ENCODE measurements at regions not wholly inside any gene's neighbourhood (a gene's known extent, or its start where the extent isn't known, plus 50 kb on each side); places are given as distances from the start of the nearest gene placed in this dataset.
A peak's percentile ranks its signal among the peaks of the same experiment; 100 is the strongest.
"Not testable (repeated sequence)": the region's sequence is repeated elsewhere in the genome, so short reads cannot be mapped to it uniquely, and the experiment has no call there.

GRCh38 chr19:29873801-29874575 lies 62.2 kb downstream of the CCNE1 start:
- Mint-ChIP-seq H3K9me3 (no peaks in the 10 kb centered on the region), H3K4me3 (peak overlapping the region; percentile 57 to 68 (median 66)), H3K4me1 (peaks cover 17% of the 10 kb centered on the region), H3K27me3 (ENCODE audit: low read depth) (peaks cover 25% of the 10 kb centered on the region), H3K27ac (peak overlapping the region in 1 of 3 experiments; percentile 38), H3K36me3 (ENCODE audit: low read depth) (no peaks in the 10 kb centered on the region)
- TF ChIP-seq CTCF (IDR thresholded peaks at IDR 0.05; ENCODE audit: unreplicated experiment in 3 of 3): peak in 2 of 3 experiments; percentile 31 to 42

- H3K27ac Mint-ChIP-seq: no peak overlapping the region
These were observed 64.1 kb downstream of the CCNE1 start for GRCh38 chr19:29875931-29876330.

GRCh38 chr19:29876414-29876813 lies 64.6 kb downstream of the CCNE1 start:
- no peak for TF ChIP-seq CTCF (IDR thresholded peaks at IDR 0.05; ENCODE audit: unreplicated experiment in 3 of 3)
- Mint-ChIP-seq H3K36me3 (ENCODE audit: low read depth) (no peaks in the 10 kb centered on the region), H3K27ac (no peak overlapping the region), H3K4me1 (peaks cover 17% of the 10 kb centered on the region), H3K9me3 (no peaks in the 10 kb centered on the region), H3K4me3 (peak overlapping the region; percentile 33 to 51 (median 33)), H3K27me3 (ENCODE audit: low read depth) (peaks cover 31% of the 10 kb centered on the region)

More at GRCh38 chr19:29875931-29876330, 64.1 kb downstream of the CCNE1 start:
- H3K27me3 Mint-ChIP-seq (ENCODE audit: low read depth): peaks cover 31% of the 10 kb centered on the region
- TF ChIP-seq CTCF (IDR thresholded peaks at IDR 0.05; ENCODE audit: unreplicated experiment in 3 of 3): no peak
- H3K36me3 Mint-ChIP-seq (ENCODE audit: low read depth): no peaks in the 10 kb centered on the region
- peaks cover 17% of the 10 kb centered on the region for H3K4me1 Mint-ChIP-seq
- no peaks in the 10 kb centered on the region for H3K9me3 Mint-ChIP-seq
- H3K4me3 Mint-ChIP-seq: peak overlapping the region in 1 of 3 experiments; percentile 33

- H3K9me3 Mint-ChIP-seq; H3K27ac Mint-ChIP-seq; H3K36me3 Mint-ChIP-seq (ENCODE audit: low read depth); H3K4me3 Mint-ChIP-seq: not testable (repeated sequence)
- Mint-ChIP-seq H3K4me1 (peaks cover 16% of the 10 kb centered on the region), H3K27me3 (ENCODE audit: low read depth) (peaks cover 31% of the 10 kb centered on the region)
These were observed 65.1 kb downstream of the CCNE1 start for GRCh38 chr19:29876908-29877307.

GRCh38 chr19:29878973-29879654 lies 62.9 kb upstream of the URI1 start:
- H3K36me3 Mint-ChIP-seq (ENCODE audit: low read depth): no peaks in the 10 kb centered on the region
- H3K27me3 Mint-ChIP-seq (ENCODE audit: low read depth): peaks cover 29% of the 10 kb centered on the region
- H3K4me3 Mint-ChIP-seq: no peak overlapping the region
- peaks cover 12% of the 10 kb centered on the region for H3K4me1 Mint-ChIP-seq
- H3K27ac Mint-ChIP-seq: peak overlapping the region in 1 of 3 experiments; percentile 20
- TF ChIP-seq CTCF (IDR thresholded peaks at IDR 0.05; ENCODE audit: unreplicated experiment in 3 of 3): no peak
- H3K9me3 Mint-ChIP-seq: no peaks in the 10 kb centered on the region

GRCh38 chr19:29879655-29879974 lies 62.4 kb upstream of the URI1 start:
- Mint-ChIP-seq H3K36me3 (ENCODE audit: low read depth) (no peaks in the 10 kb centered on the region), H3K27ac (no peak overlapping the region), H3K27me3 (ENCODE audit: low read depth) (peaks cover 28% of the 10 kb centered on the region), H3K4me1 (peaks cover 12% of the 10 kb centered on the region), H3K9me3 (no peaks in the 10 kb centered on the region), H3K4me3 (no peak overlapping the region)
- no peak for TF ChIP-seq CTCF (IDR thresholded peaks at IDR 0.05; ENCODE audit: unreplicated experiment in 3 of 3)

Data from nephron (organoid).